Breast epithelium (tissue), 3 donors: ENCODE measurements at regions not wholly inside any gene's neighbourhood (a gene's known extent, or its start where the extent isn't known, plus 50 kb on each side); places are given as distances from the start of the nearest gene placed in this dataset.

Experiments used
- CTCF ChIP-seq, 3 donors: fragments of 450-650 bp; IDR thresholded peaks; one replicate each; pipeline ENCODE4 v1.5.1; 2016 to 2017; ENCODE audit warnings: antibody characterized with exemption in 3 of 3, mild to moderate bottlenecking in 3 of 3, moderate library complexity in 3 of 3
- POLR2A ChIP-seq: fragments of 450-650 bp; IDR thresholded peaks from one replicate; pipeline ENCODE4 v1.6.1; 2016; ENCODE audit warnings: antibody characterized with exemption, mild to moderate bottlenecking, moderate library complexity
- POLR2AphosphoS5 ChIP-seq, 3 donors: sonication (generic); formaldehyde crosslinking; IDR thresholded peaks; one replicate each; pipeline ENCODE4 v1.6.1; 2017; ENCODE audit warnings: antibody characterized with exemption in 3 of 3

GRCh38 chr7:69398986-69399385 is 199.3 kb upstream of the AUTS2 start:
- TF ChIP-seq CTCF (IDR thresholded peaks at IDR 0.05) = no peak
- TF ChIP-seq POLR2A = no peak
- no peak for TF ChIP-seq POLR2AphosphoS5 (IDR thresholded peaks at IDR 0.05)
